ENCODE measurements at regions not wholly inside any gene's neighbourhood (a gene's known extent, or its start where the extent isn't known, plus 50 kb on each side); places are given as distances from the start of the nearest gene placed in this dataset.

GRCh38 chr4:116444117-116444516, 641.3 kb downstream of the TRAM1L1 start:
- TF ChIP-seq CTCF (IDR thresholded peaks at IDR 0.05) (no peak), POLR2A (IDR thresholded peaks at IDR 0.05) (no peak)
